ENCODE measurements at regions not wholly inside any gene's neighbourhood (a gene's known extent, or its start where the extent isn't known, plus 50 kb on each side); places are given as distances from the start of the nearest gene placed in this dataset.
A peak's percentile ranks its signal among the peaks of the same experiment; 100 is the strongest.

DNA sequence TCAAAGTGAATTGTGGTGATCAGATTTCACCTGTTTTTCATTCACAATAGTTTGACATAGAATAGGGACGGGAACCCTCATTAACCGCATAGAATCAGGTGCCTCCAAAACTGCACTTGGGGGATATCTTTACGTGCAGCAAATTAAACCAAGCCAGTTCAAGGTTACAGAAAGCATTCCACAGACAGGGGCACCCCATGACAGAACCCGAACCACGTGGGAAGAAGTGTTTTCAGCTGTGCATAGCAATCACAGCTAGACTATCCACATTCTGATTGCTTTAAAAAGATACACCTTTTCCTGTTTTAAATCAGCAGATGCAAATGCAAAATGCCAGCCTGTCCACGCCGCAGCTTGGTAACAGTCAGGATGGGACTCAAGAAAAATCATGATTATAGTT, 205.8 kb downstream of the ANAPC1 start:
- CTCF ChIA-PET: no interaction called here

DNA sequence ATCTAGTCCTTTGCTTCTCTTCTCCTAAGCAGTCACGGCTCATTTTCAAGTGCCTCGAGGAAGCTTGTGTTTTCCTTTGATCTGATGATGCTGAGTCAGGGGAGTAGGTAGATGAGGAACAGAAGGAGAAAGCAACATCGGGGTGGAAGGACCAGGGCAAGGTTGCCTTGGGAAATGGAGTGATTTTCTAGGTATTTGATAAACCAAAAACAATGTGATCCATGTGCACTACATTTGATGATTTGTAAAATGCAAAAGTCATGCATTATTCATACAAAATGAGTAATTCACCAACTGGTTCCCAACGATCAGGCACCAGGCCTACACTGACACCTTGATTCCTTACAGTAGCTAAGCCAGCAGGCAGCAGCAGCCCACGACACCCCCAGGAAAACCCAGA, 205.3 kb downstream of the ANAPC1 start:
- POLR2A ChIA-PET: no interaction called here
- no peak overlapping the region for H3K4me3 ChIP-seq (ENCODE audit: low read length)
- intact Hi-C loops (cut with micrococcal nuclease): loop anchor here in 1 of 2 donors (1.0 kb wide), 1 partner anchor 7 kb away; no protein-coding TSS in a partner anchor

More for the DNA sequence above, 205.8 kb downstream of the ANAPC1 start:
- H3K27ac ChIP-seq (ENCODE audit: low read depth, low read length): no peak overlapping the region
- POLR2A ChIA-PET: no interaction called here
- no peak overlapping the region for H3K4me3 ChIP-seq (ENCODE audit: low read length)
- Mint-ChIP-seq H3K4me3 (no peak overlapping the region), H3K4me1 (peaks cover 0 to 13% (median 0%) of the 10 kb centered on the region in 7 donors), H3K27me3 (peaks cover 0 to 29% (median 0%) of the 10 kb centered on the region in 5 donors), H3K36me3 (peaks cover 0 to 4% (median 0%) of the 10 kb centered on the region in 5 donors), H3K9me3 (no peaks in the 10 kb centered on the region), H3K27ac (no peak overlapping the region)
- DNase-seq (no peak), ATAC-seq (no peak)
- no peaks in the 10 kb centered on the region for H3K27me3 ChIP-seq (ENCODE audit: control insufficient read depth in 2 of 2, insufficient read depth in 2 of 2, low read length in 2 of 2)
- no peaks in the 10 kb centered on the region for H3K9me3 ChIP-seq (ENCODE audit: control insufficient read depth in 2 of 3, low read length in 3 of 3)
- intact Hi-C loops (cut with micrococcal nuclease): no loop called here
- H3K4me1 ChIP-seq (ENCODE audit: control insufficient read depth in 2 of 2, insufficient read depth in 2 of 2, low read length in 2 of 2): no peaks in the 10 kb centered on the region
- H3K36me3 ChIP-seq (ENCODE audit: control insufficient read depth in 2 of 3, insufficient read depth in 3 of 3, low read length in 3 of 3): no peaks in the 10 kb centered on the region

DNA sequence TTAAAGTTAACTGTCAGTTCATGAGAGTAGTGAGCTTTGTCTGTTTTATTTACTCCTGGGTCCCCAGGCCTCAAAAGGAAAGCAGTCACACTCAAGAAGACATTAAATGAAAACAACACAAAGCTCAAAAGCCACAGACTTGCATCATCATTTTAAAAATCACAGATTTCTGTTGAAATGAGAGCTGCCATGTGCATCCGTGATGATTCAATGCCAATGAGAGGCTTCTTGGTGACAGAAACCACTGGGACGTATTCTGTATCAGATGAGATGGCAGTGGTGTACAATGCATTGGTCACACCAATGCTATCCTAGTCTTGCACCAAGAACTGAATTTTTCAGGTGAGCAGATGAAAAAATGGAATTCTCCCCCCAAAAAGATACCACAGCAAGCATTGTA, 204.8 kb downstream of the ANAPC1 start:
- Histone ChIP-seq H3K4me1 (ENCODE audit: control insufficient read depth in 2 of 2, insufficient read depth in 2 of 2, low read length in 2 of 2) (no peaks in the 10 kb centered on the region), H3K36me3 (ENCODE audit: control insufficient read depth in 2 of 3, insufficient read depth in 3 of 3, low read length in 3 of 3) (no peaks in the 10 kb centered on the region), H3K4me3 (ENCODE audit: low read length) (no peak overlapping the region), H3K9me3 (ENCODE audit: control insufficient read depth in 2 of 3, low read length in 3 of 3) (no peaks in the 10 kb centered on the region), H3K27me3 (ENCODE audit: control insufficient read depth in 2 of 2, insufficient read depth in 2 of 2, low read length in 2 of 2) (no peaks in the 10 kb centered on the region), H3K27ac (ENCODE audit: low read depth, low read length) (no peak overlapping the region)
- Mint-ChIP-seq H3K36me3 (peaks cover 0 to 4% (median 0%) of the 10 kb centered on the region in 5 donors), H3K4me3 (no peak overlapping the region), H3K27ac (no peak overlapping the region), H3K9me3 (no peaks in the 10 kb centered on the region), H3K27me3 (peaks cover 0 to 30% (median 0%) of the 10 kb centered on the region in 5 donors), H3K4me1 (peaks cover 0 to 13% (median 0%) of the 10 kb centered on the region in 7 donors)
- CTCF ChIA-PET: interaction anchor here (0.6 kb wide), 1 partner anchor 51 kb away, joined by 3 read pairs; no protein-coding TSS in a partner anchor
- POLR2A ChIA-PET: no interaction called here
- DNase-seq (no peak), ATAC-seq (peak; percentile 76)
- intact Hi-C loops (cut with micrococcal nuclease): loop anchor here in 1 of 2 donors (1.0 kb wide), 1 partner anchor 8 kb away; no protein-coding TSS in a partner anchor

More for the DNA sequence above, 205.3 kb downstream of the ANAPC1 start:
- no peak for DNase-seq
- Histone ChIP-seq H3K4me1 (ENCODE audit: control insufficient read depth in 2 of 2, insufficient read depth in 2 of 2, low read length in 2 of 2) (no peaks in the 10 kb centered on the region), H3K9me3 (ENCODE audit: control insufficient read depth in 2 of 3, low read length in 3 of 3) (no peaks in the 10 kb centered on the region), H3K36me3 (ENCODE audit: control insufficient read depth in 2 of 3, insufficient read depth in 3 of 3, low read length in 3 of 3) (no peaks in the 10 kb centered on the region), H3K27ac (ENCODE audit: low read depth, low read length) (no peak overlapping the region), H3K27me3 (ENCODE audit: control insufficient read depth in 2 of 2, insufficient read depth in 2 of 2, low read length in 2 of 2) (no peaks in the 10 kb centered on the region)
- CTCF ChIA-PET: no interaction called here
- Mint-ChIP-seq H3K9me3 (no peaks in the 10 kb centered on the region), H3K4me1 (peaks cover 0 to 13% (median 0%) of the 10 kb centered on the region in 7 donors), H3K36me3 (peaks cover 0 to 4% (median 0%) of the 10 kb centered on the region in 5 donors), H3K4me3 (no peak overlapping the region), H3K27ac (no peak overlapping the region), H3K27me3 (peaks cover 0 to 31% (median 0%) of the 10 kb centered on the region in 5 donors)
- ATAC-seq: peak; percentile 51

DNA sequence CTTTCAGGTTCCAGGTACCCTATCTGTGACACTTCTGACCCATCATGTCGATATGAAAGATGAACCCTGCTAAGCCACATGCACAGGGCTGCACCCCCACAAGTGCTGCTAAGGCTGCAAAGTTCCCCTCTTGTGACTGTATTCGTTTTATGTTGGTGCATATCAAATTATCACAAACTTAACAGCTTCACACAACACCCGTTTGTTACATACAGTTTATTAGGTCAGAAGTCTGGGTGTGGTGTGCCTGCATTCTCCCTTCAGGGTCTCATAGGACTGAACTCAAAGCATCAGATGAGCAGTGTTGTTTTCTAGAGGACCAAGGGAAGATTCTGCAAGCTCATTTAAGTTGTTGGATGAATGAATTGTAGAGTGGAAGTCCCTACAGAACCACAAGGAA, 199.4 kb downstream of the ANAPC1 start:
- ATAC-seq: no peak
- Mint-ChIP-seq H3K9me3 (no peaks in the 10 kb centered on the region), H3K4me1 (peaks cover 0 to 1% (median 0%) of the 10 kb centered on the region in 7 donors)

DNA sequence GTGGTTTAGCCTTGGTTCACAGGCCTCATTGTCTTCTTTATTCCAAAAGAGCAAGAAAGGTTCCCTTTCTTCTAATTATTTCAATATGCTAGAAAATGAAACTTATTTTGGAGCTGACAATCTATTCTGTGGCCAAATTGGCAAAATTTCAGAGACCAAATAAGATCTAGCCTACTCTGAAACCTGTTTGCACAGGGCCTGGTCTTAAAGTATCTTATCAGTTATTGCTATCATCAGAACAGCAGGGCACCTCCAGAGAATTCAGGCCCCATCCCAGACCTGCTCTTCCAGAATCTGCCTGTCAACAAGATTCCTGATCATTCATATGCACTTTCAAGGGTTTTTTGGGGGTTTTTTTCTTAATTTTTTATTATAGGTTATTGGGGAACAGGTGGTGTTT, 198.7 kb downstream of the ANAPC1 start:
- no peaks in the 10 kb centered on the region for H3K27me3 ChIP-seq (ENCODE audit: control insufficient read depth in 2 of 2, insufficient read depth in 2 of 2, low read length in 2 of 2)
- H3K4me3 Mint-ChIP-seq: no peak overlapping the region
- H3K27ac Mint-ChIP-seq: no peak overlapping the region
- H3K4me3 ChIP-seq (ENCODE audit: low read length): no peak overlapping the region
- no peak overlapping the region for H3K27ac ChIP-seq (ENCODE audit: low read depth, low read length)
- ATAC-seq (no peak), DNase-seq (no peak)
- H3K9me3 Mint-ChIP-seq: peaks cover 0 to 2% (median 0%) of the 10 kb centered on the region in 11 donors
- intact Hi-C loops (cut with micrococcal nuclease): no loop called here
- no peaks in the 10 kb centered on the region for H3K36me3 ChIP-seq (ENCODE audit: control insufficient read depth in 2 of 3, insufficient read depth in 3 of 3, low read length in 3 of 3)
- H3K9me3 ChIP-seq (ENCODE audit: control insufficient read depth in 2 of 3, low read length in 3 of 3): no peaks in the 10 kb centered on the region
- peaks cover 0 to 15% (median 0%) of the 10 kb centered on the region in 5 donors for H3K27me3 Mint-ChIP-seq
- peaks cover 0 to 1% (median 0%) of the 10 kb centered on the region in 7 donors for H3K4me1 Mint-ChIP-seq
- H3K36me3 Mint-ChIP-seq: no peaks in the 10 kb centered on the region
- ChIA-PET POLR2A (no interaction called here), CTCF (no interaction called here)
- no peaks in the 10 kb centered on the region for H3K4me1 ChIP-seq (ENCODE audit: control insufficient read depth in 2 of 2, insufficient read depth in 2 of 2, low read length in 2 of 2)

More for the DNA sequence above, 199.4 kb downstream of the ANAPC1 start:
- Histone ChIP-seq H3K27me3 (ENCODE audit: control insufficient read depth in 2 of 2, insufficient read depth in 2 of 2, low read length in 2 of 2) (no peaks in the 10 kb centered on the region), H3K4me1 (ENCODE audit: control insufficient read depth in 2 of 2, insufficient read depth in 2 of 2, low read length in 2 of 2) (no peaks in the 10 kb centered on the region), H3K9me3 (ENCODE audit: control insufficient read depth in 2 of 3, low read length in 3 of 3) (no peaks in the 10 kb centered on the region), H3K27ac (ENCODE audit: low read depth, low read length) (no peak overlapping the region), H3K36me3 (ENCODE audit: control insufficient read depth in 2 of 3, insufficient read depth in 3 of 3, low read length in 3 of 3) (no peaks in the 10 kb centered on the region), H3K4me3 (ENCODE audit: low read length) (no peak overlapping the region)
- no peak for DNase-seq
- H3K27ac Mint-ChIP-seq: no peak overlapping the region
- ChIA-PET CTCF (no interaction called here), POLR2A (no interaction called here)
- intact Hi-C loops (cut with micrococcal nuclease): no loop called here
- H3K4me3 Mint-ChIP-seq: no peak overlapping the region
- H3K27me3 Mint-ChIP-seq: peaks cover 0 to 15% (median 0%) of the 10 kb centered on the region in 5 donors
- no peaks in the 10 kb centered on the region for H3K36me3 Mint-ChIP-seq

DNA sequence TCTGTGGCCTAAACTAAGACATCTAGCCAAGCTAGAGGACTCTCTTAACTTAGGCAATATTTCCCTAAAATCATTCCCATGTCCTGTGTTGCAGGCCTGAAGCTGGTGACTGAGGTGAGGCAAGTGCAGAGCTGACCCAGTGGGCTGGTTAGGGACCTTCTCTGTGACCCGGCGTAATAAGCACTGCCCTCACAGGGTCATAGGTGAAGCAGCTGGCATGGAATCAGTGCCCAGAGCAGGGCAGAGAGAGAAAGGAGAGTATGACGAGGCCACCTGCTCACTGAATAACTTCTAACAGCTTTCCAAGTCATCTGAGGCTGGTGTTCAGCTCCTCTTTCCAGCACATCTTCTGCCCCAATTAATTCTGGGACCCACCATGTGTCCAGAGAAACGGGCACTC, 197.0 kb downstream of the ANAPC1 start:
- no peak for ATAC-seq
- no peaks in the 10 kb centered on the region for H3K36me3 ChIP-seq (ENCODE audit: control insufficient read depth in 2 of 3, insufficient read depth in 3 of 3, low read length in 3 of 3)
- peaks cover 0 to 2% (median 0%) of the 10 kb centered on the region in 11 donors for H3K9me3 Mint-ChIP-seq
- CTCF ChIA-PET: no interaction called here
- POLR2A ChIA-PET: no interaction called here
- H3K27ac Mint-ChIP-seq: no peak overlapping the region
- H3K4me3 Mint-ChIP-seq: no peak overlapping the region
- no peaks in the 10 kb centered on the region for H3K4me1 ChIP-seq (ENCODE audit: control insufficient read depth in 2 of 2, insufficient read depth in 2 of 2, low read length in 2 of 2)
- H3K4me1 Mint-ChIP-seq: peaks cover 0 to 1% (median 0%) of the 10 kb centered on the region in 7 donors
- H3K36me3 Mint-ChIP-seq: peaks cover 0 to 3% (median 0%) of the 10 kb centered on the region in 5 donors
- H3K9me3 ChIP-seq (ENCODE audit: control insufficient read depth in 2 of 3, low read length in 3 of 3): no peaks in the 10 kb centered on the region
- intact Hi-C loops (cut with micrococcal nuclease): no loop called here
- no peak for DNase-seq
- H3K27ac ChIP-seq (ENCODE audit: low read depth, low read length): no peak overlapping the region
- no peak overlapping the region for H3K4me3 ChIP-seq (ENCODE audit: low read length)
- no peaks in the 10 kb centered on the region for H3K27me3 ChIP-seq (ENCODE audit: control insufficient read depth in 2 of 2, insufficient read depth in 2 of 2, low read length in 2 of 2)
- H3K27me3 Mint-ChIP-seq: peaks cover 0 to 26% (median 0%) of the 10 kb centered on the region in 5 donors

DNA sequence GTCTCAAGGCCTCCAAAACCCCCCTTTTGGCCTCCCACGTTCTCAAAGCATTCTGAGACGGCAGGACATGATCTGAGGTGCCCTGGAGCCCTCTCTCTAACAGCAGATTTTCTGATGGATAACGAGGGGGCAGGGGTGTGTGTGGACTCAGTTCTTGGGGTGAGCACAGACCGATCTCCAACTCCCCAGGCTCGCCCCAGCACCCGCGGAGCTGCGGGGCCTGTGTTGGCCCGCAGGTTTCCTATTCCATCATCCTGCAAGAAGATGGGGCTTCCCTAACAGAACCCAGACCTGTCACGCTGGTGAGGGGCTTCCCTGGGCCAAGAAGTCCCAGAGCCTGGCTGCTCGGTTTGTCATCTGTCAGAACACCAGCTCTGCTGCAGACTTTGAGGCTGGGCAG, 196.1 kb downstream of the ANAPC1 start:
- H3K27me3 Mint-ChIP-seq: peaks cover 0 to 31% (median 0%) of the 10 kb centered on the region in 5 donors
- peaks cover 0 to 4% (median 0%) of the 10 kb centered on the region in 7 donors for H3K4me1 Mint-ChIP-seq
- H3K4me3 Mint-ChIP-seq: no peak overlapping the region
- intact Hi-C loops (cut with micrococcal nuclease): no loop called here
- ATAC-seq (no peak), DNase-seq (no peak)
- H3K27ac Mint-ChIP-seq: no peak overlapping the region
- H3K36me3 Mint-ChIP-seq: peaks cover 0 to 3% (median 0%) of the 10 kb centered on the region in 5 donors
- ChIA-PET POLR2A (no interaction called here), CTCF (no interaction called here)
- Histone ChIP-seq H3K27ac (ENCODE audit: low read depth, low read length) (no peak overlapping the region), H3K9me3 (ENCODE audit: control insufficient read depth in 2 of 3, low read length in 3 of 3) (no peaks in the 10 kb centered on the region), H3K36me3 (ENCODE audit: control insufficient read depth in 2 of 3, insufficient read depth in 3 of 3, low read length in 3 of 3) (no peaks in the 10 kb centered on the region), H3K4me1 (ENCODE audit: control insufficient read depth in 2 of 2, insufficient read depth in 2 of 2, low read length in 2 of 2) (no peaks in the 10 kb centered on the region), H3K4me3 (ENCODE audit: low read length) (no peak overlapping the region), H3K27me3 (ENCODE audit: control insufficient read depth in 2 of 2, insufficient read depth in 2 of 2, low read length in 2 of 2) (no peaks in the 10 kb centered on the region)
- peaks cover 0 to 2% (median 0%) of the 10 kb centered on the region in 11 donors for H3K9me3 Mint-ChIP-seq
